ENCODE measurements at regions not wholly inside any gene's neighbourhood (a gene's known extent, or its start where the extent isn't known, plus 50 kb on each side); places are given as distances from the start of the nearest gene placed in this dataset.

GRCh38 chr1:90650401-90650800 is 66.7 kb downstream of the BARHL2 start:
- no peak for DNase-seq (ENCODE audit: low read depth)

GRCh38 chr1:90640325-90640724 is 76.8 kb downstream of the BARHL2 start:
- DNase-seq (ENCODE audit: low read depth) = no peak

GRCh38 chr1:90622666-90623065 is 94.4 kb downstream of the BARHL2 start:
- DNase-seq (ENCODE audit: low read depth) = no peak

- DNase-seq (ENCODE audit: low read depth) = no peak
Observed at GRCh38 chr1:90621986-90622385, 95.1 kb downstream of the BARHL2 start.

GRCh38 chr1:90616395-90616794 is 100.7 kb downstream of the BARHL2 start:
- no peak for DNase-seq (ENCODE audit: low read depth)

- DNase-seq (ENCODE audit: low read depth) = no peak
Observed at GRCh38 chr1:90614872-90615271, 102.2 kb downstream of the BARHL2 start.

GRCh38 chr1:90613371-90613770 is 103.7 kb downstream of the BARHL2 start:
- DNase-seq (ENCODE audit: low read depth) = no peak

- DNase-seq (ENCODE audit: low read depth) = no peak
Observed at GRCh38 chr1:90612033-90612432, 105.1 kb downstream of the BARHL2 start.

- no peak for DNase-seq (ENCODE audit: low read depth)
Observed at GRCh38 chr1:90607736-90608135, 109.4 kb downstream of the BARHL2 start.

GRCh38 chr1:90605070-90605469 is 112.0 kb downstream of the BARHL2 start:
- DNase-seq (ENCODE audit: low read depth) = no peak

- no peak for DNase-seq (ENCODE audit: low read depth)
Observed at GRCh38 chr1:90593312-90593711, 123.8 kb downstream of the BARHL2 start.

GRCh38 chr1:90591970-90592356 is 125.1 kb downstream of the BARHL2 start:
- DNase-seq (ENCODE audit: low read depth) = no peak

- DNase-seq (ENCODE audit: low read depth) = no peak
Observed at GRCh38 chr1:90591355-90591969, 125.6 kb downstream of the BARHL2 start.

- DNase-seq (ENCODE audit: low read depth) = no peak
Observed at GRCh38 chr1:90580176-90580575, 136.9 kb downstream of the BARHL2 start.

GRCh38 chr1:90579212-90579802 is 137.8 kb downstream of the BARHL2 start:
- peak; percentile 42 for DNase-seq (ENCODE audit: low read depth)

- no peak for DNase-seq (ENCODE audit: low read depth)
Observed at GRCh38 chr1:90574692-90575370, 142.3 kb downstream of the BARHL2 start.

GRCh38 chr1:90573736-90574135 is 143.4 kb downstream of the BARHL2 start:
- DNase-seq (ENCODE audit: low read depth) = no peak

GRCh38 chr1:90572446-90572845 is 144.7 kb downstream of the BARHL2 start:
- DNase-seq (ENCODE audit: low read depth) = no peak

- no peak for DNase-seq (ENCODE audit: low read depth)
Observed at GRCh38 chr1:90568436-90568835, 148.7 kb downstream of the BARHL2 start.

GRCh38 chr1:90564164-90564563 is 152.9 kb downstream of the BARHL2 start:
- DNase-seq (ENCODE audit: low read depth) = no peak

GRCh38 chr1:90562892-90563291 is 154.2 kb downstream of the BARHL2 start:
- DNase-seq (ENCODE audit: low read depth) = no peak

GRCh38 chr1:90561911-90562310 is 155.2 kb downstream of the BARHL2 start:
- DNase-seq (ENCODE audit: low read depth) = no peak

GRCh38 chr1:90561103-90561783 is 155.9 kb downstream of the BARHL2 start:
- no peak for DNase-seq (ENCODE audit: low read depth)
